ENCODE measurements at regions not wholly inside any gene's neighbourhood (a gene's known extent, or its start where the extent isn't known, plus 50 kb on each side); places are given as distances from the start of the nearest gene placed in this dataset.
"Not testable (repeated sequence)": the region's sequence is repeated elsewhere in the genome, so short reads cannot be mapped to it uniquely, and the experiment has no call there.

DNA sequence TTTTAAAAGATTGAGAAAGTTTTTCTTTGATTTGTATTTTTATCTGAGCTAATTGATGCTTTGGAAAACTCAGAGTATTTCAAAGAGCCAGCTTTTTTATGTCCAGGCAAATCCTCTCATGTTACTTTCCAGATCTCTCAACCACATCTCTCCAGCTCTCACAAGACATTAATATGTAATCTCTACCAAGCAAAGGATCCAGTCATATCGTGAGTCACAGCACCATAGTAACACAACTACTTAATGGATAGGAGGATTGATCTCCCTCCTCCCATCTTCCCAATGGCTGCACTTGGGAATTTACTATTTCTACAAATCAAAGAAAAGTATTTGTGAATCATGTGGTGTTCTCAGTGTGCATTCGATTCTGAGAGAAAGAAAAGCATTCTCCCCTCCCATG is 63.3 kb downstream of the POU4F1 start:
- ATAC-seq (no peak), DNase-seq (no peak)
- intact Hi-C loops (cut with micrococcal nuclease): no loop called here

DNA sequence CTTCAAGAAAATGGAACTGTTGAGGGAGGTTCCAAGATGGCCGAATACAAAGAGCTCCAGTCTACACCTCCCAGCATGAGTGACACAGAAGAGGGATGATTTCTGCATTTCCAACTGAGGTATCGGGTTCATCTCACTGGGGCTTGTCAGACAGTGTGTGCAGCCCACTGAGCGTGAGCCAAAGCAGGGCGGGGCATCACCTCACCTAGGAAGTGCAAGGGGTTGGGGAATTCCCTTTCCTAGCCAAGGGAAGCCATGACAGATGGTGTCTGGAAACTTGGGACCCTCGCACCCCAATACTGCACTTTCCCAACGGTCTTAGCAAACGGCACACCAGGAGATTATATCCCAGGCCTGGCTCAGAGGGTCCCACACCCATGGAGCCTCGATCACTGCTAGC is 77.3 kb downstream of the POU4F1 start:
- intact Hi-C loops (cut with micrococcal nuclease); ATAC-seq; DNase-seq: not testable (repeated sequence)

DNA sequence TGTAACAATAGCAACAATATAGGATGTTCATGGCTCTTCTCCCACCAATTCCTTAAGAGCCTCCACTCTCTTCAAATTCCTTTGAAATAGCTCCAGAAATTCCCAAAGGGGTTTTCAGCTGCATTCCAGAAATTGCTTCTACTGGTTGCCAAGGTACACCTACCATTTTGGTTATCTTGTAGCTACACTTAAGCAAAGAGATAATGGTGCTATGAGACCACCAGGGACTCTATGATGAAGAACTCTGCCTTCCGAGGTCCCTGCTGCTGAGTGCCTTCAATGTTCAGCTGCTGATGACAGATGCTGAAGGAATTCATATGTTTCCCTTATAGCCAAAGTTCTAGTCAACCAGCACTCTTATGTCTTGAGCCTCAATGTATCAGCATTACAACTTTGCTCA is 78.4 kb downstream of the POU4F1 start:
- ATAC-seq: no peak
- intact Hi-C loops (cut with micrococcal nuclease): no loop called here

DNA sequence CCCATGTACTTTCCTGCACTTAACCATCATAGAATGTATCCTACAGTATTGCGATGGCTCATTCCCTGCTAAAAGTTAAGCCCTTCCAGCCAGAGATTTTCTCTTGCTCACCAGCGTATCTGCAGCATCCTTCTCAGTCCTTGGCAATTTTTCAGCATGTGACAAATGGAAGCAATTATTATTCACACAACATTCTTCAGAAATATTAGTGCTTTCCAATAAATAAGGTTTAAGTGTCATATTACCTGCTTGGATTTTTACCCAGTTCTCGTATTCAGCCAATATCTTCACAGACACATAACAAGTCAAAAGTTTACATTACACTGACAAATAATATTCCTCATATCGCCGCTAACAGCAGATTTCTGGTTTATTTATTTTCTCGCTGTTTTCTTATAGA is 82.3 kb downstream of the POU4F1 start:
- intact Hi-C loops (cut with micrococcal nuclease): no loop called here

More for the DNA sequence above, 78.4 kb downstream of the POU4F1 start:
- no peak for DNase-seq

DNA sequence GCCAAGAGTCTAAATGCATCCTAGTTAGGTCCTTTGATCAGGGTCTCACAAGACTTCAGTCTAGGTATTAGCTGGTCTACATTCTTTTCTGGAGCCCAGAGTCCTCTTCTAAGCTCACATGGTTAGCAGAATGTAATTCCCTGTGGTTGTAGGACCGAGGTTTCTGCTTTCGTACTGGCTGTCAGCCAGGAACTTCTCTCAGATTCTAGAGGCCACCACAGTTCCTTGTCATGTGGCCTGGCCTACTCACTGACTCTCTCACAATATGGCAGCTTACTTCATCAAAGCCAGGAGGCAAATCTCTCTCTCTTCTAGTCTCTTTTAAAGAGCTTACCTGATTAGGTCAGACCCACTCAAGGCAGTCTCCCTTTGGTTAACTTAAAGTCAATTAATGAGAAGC is 82.9 kb downstream of the POU4F1 start:
- no peak for ATAC-seq
- intact Hi-C loops (cut with micrococcal nuclease): no loop called here
- DNase-seq: no peak

More for the DNA sequence above, 82.3 kb downstream of the POU4F1 start:
- ATAC-seq (no peak), DNase-seq (no peak)

DNA sequence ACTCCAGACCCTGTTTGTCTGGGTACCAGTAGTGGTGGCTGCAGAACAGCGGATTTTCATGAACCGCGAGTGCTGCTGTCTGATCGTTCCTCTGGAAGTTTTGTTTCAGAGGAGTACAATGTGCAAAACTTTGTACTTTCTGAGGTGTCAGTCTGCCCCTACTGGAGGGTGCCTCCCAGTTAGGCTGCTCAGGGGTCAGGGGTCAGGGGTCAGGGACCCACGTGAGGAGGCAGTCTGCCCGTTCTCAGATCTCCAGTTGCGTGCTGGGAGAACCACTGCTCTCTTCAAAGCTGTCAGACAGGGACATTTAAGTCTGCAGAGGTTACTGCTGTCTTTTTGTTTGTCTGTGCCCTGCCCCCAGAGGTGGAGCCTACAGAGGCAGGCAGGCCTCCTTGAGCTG is 84.9 kb downstream of the POU4F1 start:
- intact Hi-C loops (cut with micrococcal nuclease); ATAC-seq; DNase-seq: not testable (repeated sequence)

DNA sequence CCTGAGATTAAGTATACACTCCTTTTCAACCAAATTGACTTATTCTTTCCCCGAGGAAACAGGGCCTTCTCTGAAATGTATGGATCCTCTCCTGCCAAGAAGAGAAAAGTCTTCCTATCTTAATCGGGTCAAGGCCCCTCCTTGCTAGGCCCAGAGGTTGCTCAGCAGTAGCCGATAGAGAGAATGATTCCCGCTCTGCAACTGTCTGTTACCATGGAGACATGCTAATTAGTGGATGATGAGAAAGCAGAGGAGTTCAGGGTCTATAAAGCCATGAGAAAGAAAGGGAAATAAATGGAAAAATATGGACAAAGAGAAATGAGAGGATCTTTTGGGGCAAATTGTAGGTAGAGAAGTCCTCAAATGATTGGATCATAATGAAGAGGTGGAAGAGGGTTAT is 103.5 kb downstream of the POU4F1 start:
- ATAC-seq (no peak), DNase-seq (no peak)
- intact Hi-C loops (cut with micrococcal nuclease): no loop called here

DNA sequence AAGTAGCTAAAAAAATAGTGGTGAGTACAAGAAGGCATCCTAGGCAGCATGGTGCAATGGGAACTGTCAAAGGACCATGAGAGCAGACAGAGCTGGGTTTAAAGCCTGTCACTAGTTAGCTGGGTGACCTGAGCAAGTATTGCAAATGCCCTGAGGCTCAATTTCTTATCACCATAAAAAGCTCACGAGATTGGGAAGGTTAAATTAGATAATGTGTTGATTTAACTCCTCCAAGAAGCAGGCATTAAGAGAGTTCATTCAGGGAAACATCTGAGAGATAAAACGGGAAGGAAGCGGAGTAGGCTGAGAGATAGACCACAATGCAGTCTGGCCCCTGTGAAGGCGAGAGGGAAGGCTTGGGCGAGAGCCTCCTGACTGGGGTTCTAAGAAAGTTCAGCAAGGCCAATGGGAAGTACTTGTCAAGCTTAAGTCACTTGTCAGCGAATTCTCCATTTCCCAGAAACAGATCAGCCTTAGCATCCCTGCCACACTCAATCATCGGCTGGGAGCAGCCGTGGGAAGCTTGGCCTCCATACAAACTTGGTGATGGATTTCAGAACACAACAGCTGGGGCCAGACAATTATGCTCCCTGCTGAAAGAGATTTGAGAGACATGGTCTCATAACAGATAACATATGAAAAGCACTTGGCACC is 105.5 kb downstream of the POU4F1 start:
- ATAC-seq (peak; percentile 82), DNase-seq (no peak)
- intact Hi-C loops (cut with micrococcal nuclease): no loop called here

DNA sequence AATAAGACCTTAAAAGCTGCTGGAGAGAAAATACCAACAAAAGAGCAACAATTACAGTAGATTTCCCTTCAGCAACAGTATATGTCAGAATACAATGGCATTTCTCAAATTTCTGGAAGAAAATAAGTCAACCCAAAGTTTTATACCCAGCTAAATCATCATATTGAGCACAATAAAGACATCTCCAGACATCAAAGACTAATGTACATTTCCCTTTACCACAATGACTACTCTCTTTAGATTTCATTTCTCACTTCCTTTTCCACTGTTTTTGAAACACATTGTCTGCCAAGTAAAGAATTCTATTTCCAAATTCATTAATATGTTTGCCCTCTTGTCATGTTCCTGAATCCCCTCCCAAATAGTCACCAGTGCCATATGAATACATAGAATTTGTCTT is 111.4 kb downstream of the POU4F1 start:
- ATAC-seq: no peak
- intact Hi-C loops (cut with micrococcal nuclease): no loop called here
- no peak for DNase-seq

DNA sequence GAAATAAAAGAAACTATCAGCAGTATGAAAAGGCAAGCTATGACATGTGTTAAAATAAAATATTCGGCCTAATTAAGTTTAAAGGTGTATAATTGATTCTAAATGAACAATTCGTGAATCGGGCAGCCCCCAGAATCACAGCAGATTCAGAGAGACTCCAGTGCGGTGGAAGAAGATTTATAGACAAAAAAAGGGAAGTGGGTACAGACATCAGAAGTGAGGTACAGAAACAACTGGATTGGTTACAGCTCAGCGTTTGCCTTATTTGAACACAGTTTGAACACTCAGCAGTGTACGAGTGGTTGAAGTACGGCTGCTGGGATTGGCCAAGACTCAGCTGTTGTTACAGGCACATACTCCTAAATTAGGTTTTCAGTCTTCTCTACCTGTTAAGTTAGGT is 113.1 kb downstream of the POU4F1 start:
- intact Hi-C loops (cut with micrococcal nuclease); DNase-seq; ATAC-seq: not testable (repeated sequence)

DNA sequence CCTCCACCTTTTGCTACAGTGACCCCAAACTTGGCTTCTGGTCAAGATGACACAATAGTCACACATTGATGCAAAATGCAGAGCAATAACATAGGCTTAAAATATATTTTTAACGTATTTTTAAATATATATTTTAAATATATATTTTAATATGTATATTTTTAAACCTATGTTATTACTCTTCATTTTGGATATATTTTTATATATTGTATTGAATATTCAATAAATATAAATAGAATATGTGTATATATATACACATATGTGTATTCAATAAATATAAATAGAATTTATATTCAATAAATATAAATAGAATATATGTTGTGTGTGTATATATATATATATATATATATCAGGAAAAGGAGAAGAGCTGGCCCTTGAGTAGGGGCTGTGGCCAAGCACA is 115.6 kb downstream of the POU4F1 start:
- intact Hi-C loops (cut with micrococcal nuclease): no loop called here
- DNase-seq (no peak), ATAC-seq (no peak)

DNA sequence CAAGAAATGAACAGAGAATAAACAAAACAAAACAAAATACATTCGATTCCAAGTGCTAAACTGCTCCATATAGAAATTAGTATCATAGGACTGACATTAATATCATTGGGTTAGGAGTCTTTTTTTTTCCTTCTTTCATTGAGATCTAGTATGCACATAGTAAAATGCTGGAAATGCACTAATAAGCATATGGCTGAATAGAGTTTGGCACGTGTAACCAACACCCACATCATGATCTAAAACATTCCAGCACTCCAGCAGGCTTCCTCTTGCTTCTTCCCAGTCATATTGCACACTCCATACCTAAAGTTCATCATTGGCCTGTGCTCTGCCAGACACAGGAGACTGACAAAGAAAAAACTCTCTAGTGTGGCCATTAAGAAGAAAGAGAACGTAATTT is 117.5 kb downstream of the POU4F1 start:
- ATAC-seq (no peak), DNase-seq (no peak)
- intact Hi-C loops (cut with micrococcal nuclease): no loop called here

DNA sequence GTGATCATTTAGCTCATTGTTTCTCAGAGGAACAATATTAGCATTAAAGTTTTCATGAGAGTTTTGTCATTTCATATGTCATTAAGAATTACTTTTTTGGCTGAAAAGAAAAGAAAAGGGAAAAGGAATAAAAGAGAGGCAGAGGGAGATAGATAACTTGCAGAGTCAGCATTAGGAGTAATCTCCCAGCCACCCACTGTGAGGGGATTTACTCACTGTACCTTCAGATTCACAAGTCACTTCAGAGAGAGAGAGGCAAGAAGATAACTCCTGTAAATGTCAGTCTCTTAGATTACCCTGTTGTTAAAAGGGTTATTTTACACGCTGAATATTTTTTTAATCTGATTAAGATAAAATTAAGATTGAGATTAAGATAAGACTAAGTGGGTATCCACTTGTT is 125.2 kb downstream of the POU4F1 start:
- ATAC-seq (no peak), DNase-seq (no peak)
- intact Hi-C loops (cut with micrococcal nuclease): no loop called here

DNA sequence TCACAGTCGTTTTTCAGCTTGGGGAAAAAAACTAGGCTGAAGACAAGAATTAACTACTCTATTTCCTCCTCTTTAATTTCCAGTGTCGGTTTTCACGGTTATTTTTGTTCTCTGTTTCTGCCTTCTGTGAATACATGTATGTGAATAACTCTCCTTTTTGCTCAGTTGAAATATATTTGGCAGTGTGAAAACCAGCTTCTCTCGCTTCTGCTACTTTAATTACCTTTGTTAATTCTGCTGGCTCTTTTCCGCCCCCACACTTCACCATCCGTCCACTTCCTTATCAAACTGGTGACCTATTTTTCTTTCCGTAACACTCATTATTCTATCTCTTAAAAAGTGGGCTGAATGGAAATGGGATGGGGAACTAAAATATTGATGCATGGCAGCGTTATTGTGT is 126.4 kb downstream of the POU4F1 start:
- intact Hi-C loops (cut with micrococcal nuclease): no loop called here
- no peak for ATAC-seq
- DNase-seq: no peak

DNA sequence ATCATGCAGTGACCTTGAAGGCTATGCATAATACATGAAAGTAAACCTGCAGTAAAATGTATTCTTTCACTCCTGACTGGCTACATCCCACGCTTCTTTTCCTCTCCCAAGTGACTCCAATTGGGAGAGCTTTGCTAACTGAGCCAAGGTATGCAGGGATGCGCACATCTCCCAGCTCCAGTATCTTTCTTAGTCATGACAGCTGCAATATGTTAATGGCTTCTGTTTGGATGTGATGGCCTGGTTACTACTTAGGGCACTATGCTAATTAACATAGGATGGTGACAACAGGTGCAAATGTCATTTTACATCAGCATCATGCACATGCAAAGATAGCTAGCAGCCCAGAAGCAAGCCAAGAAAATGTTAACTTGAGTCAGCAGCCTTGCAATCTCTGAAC is 134.7 kb downstream of the POU4F1 start:
- intact Hi-C loops (cut with micrococcal nuclease): no loop called here
- no peak for DNase-seq

DNA sequence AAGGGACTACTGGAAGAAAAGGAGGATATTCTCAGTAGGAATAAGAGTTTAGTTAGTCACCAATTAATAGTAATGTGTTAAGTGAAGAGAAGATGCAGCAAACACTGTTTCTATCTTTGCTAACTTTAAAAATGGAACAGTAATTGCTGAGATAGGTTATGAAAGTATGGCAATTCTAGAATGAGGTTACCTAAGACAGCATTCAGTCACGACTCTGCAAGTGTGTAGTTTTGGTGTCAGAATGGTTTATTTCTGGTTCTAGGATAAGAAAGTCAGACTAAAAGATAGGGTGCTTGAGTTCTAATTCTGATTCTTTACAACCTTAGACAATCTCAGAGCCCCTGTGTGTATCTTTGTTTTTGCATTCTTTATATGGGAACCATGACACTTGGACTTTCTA is 138.1 kb downstream of the POU4F1 start:
- DNase-seq: no peak
- ATAC-seq: no peak
- intact Hi-C loops (cut with micrococcal nuclease): no loop called here

More for the DNA sequence above, 134.7 kb downstream of the POU4F1 start:
- no peak for ATAC-seq

DNA sequence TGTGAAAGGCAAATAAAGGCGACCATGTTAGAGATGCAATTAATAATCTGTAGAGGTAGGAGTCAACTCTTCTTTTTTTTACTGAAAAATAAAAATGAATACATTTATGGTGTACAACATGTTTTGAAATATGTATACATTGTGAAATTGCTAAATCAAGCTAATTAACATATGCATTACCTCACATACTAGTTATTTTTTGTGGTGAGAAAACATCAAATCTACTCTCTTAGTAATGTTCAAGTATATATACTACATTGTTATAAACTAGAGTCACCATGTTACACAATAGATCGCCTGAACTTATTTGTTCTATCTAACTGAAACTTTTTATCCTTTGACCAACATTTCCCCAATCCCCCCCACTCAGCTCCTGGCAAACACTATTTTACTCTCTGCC is 143.2 kb downstream of the POU4F1 start:
- DNase-seq: no peak
- intact Hi-C loops (cut with micrococcal nuclease): no loop called here
- no peak for ATAC-seq

DNA sequence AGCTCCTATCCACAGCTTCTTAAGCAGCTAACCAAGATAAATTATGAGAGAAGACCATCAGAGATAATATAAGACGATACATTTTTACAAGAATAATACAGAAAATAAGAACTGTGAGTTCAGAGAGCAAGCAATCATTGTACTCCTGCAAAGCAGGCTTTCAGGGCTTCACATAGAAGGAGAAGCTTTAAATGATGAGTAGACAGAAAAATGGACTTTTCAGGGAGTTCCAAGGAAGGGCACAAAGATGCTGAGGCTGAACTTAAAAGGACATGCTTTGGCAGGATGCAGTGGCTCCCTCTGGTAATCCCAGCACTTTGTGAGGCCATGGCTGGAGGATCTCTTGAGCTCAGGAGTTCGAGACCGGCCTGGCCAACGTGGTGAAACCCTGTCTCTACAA is 159.5 kb downstream of the POU4F1 start:
- intact Hi-C loops (cut with micrococcal nuclease): no loop called here
- ATAC-seq (no peak), DNase-seq (no peak)

DNA sequence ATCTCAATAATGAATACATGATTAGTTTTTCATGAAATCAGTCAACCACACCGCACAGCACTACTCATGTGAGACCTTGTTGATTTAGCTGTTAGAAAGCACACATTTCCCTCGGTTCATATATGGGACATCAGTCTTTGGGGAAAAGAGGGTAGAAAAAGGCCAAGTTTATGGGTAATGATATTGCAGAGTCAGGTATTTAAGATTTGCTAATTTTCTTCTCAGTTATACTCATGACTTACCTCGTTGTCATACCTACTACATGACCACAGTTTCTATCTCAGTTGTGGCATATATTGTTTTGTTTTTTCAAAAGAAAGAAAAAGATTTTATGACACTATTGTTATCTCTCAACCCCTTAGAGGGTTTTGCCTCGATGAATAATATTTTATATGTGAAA is 165.6 kb downstream of the POU4F1 start:
- intact Hi-C loops (cut with micrococcal nuclease): no loop called here
- no peak for ATAC-seq

DNA sequence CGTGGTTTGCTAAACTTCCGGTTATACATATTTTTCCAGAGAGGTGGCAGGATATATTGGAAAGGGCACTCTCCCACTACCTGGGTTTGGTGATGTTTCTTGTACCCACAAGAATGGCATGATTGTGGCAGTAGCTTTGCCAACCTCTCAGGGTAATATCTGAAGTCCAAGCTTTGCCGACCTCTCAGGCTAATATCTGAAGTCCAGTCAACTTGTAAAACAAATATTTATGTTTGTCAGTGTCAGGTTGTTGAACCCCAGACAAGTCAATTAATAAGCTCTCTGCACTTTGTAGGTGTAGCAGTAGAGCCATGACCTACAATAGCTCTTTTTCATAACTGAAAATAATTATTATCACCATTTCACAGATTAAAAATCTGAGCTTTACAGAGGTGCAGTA is 167.0 kb downstream of the POU4F1 start:
- intact Hi-C loops (cut with micrococcal nuclease): no loop called here
- DNase-seq (no peak), ATAC-seq (no peak)

More for the DNA sequence above, 165.6 kb downstream of the POU4F1 start:
- DNase-seq: no peak

DNA sequence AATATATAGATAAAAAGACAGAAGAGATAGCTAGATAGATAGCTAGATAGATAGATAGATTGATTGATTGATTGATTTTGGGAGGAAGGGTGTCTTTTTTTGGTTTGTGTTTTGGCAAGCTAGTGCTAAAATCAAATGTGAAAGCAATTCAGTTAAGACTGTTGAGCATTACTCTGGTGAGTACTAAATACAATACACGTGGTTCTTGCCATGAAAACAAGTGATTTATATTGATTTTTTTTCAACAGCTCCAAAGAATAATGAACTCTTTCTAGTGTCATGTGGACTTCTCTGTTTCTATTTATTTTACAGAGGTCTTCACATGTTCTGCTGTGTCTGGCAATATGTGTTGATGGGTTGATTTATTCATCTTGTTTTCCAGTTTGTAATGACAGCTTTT is 172.0 kb downstream of the POU4F1 start:
- DNase-seq (no peak), ATAC-seq (no peak)
- intact Hi-C loops (cut with micrococcal nuclease): no loop called here

DNA sequence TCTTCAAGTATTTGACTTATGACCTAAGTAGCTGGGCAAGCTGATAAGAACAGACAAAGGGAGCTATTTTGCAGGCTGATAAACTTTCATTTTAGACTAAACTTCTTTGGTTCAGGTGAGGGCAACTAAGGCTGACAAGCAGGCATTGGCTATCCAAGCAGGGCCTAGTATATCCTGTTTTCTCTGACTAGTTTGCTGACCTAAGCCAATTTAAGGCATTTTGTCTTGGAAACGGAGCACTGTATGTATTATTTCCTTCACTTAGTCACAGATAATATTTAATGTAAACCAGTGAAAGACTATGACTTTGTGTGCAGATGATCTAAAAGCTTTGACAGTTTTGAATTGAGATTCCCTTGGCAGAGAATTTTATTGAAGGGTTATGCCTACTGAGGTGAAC is 172.5 kb downstream of the POU4F1 start:
- intact Hi-C loops (cut with micrococcal nuclease): no loop called here
- no peak for ATAC-seq
- DNase-seq: no peak

Measured in left ventricle myocardium superior (tissue), 1 donor.